ENCODE measurements at regions not wholly inside any gene's neighbourhood (a gene's known extent, or its start where the extent isn't known, plus 50 kb on each side); places are given as distances from the start of the nearest gene placed in this dataset.

DNA sequence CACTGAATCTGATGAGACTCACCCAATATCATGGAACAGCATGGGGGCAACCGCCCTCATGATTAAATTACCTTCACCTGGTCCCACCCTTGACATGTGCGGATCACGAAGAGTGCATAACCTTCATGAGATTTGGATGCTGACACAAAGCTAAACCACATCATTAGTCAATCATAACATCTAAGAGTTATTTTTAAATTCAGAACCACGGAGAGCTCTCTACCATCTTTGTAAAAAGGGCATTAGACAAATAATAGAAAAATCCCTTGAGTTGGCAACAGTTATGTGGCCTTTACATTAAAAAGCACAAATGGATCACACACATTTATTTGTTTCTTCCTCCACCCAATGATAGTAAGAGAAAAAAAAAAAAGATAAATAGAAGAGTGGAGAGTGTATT lies 182.2 kb downstream of the VCY1B start:
- H3K4me1 Mint-ChIP-seq: no peaks in the 10 kb centered on the region
- Histone ChIP-seq H2AFZ (ENCODE audit: insufficient read depth, low read depth, low read length, poor library complexity, severe bottlenecking) (no peak overlapping the region), H3K4me1 (ENCODE audit: control insufficient read depth in 2 of 2, insufficient read depth in 2 of 2, low read length in 2 of 2) (no peaks in the 10 kb centered on the region), H3K9ac (ENCODE audit: low read length) (no peak overlapping the region), H3K36me3 (replicated peaks in 1 of 2; ENCODE audit: control extremely low read depth in 1 of 2, control insufficient read depth in 1 of 2, extremely low read depth in 1 of 2, insufficient read depth in 2 of 2, low read length in 1 of 2) (no peaks in the 10 kb centered on the region), H3K27me3 (replicated peaks in 1 of 4; ENCODE audit: control extremely low read depth in 1 of 4, control insufficient read depth in 3 of 4, insufficient read depth in 4 of 4, low read length in 3 of 4) (no peaks in the 10 kb centered on the region), H3K9me3 (ENCODE audit: control extremely low read depth in 1 of 3, control insufficient read depth in 2 of 3, insufficient read depth in 1 of 3, low read length in 2 of 3) (no peaks in the 10 kb centered on the region), H3K79me2 (ENCODE audit: control insufficient read depth, insufficient read depth, low read length) (no peaks in the 10 kb centered on the region), H4K20me1 (ENCODE audit: control insufficient read depth, insufficient read depth, low read length, poor library complexity, severe bottlenecking) (no peaks in the 10 kb centered on the region), H3K27ac (ENCODE audit: low read length in 2 of 2) (no peak overlapping the region), H3K4me3 (ENCODE audit: control extremely low read depth in 1 of 5, extremely low read depth in 1 of 5, insufficient read depth in 1 of 5, low read depth in 2 of 5, low read length in 4 of 5) (no peak overlapping the region), H3K4me2 (replicated peaks; ENCODE audit: low read depth, low read length, poor library complexity, severe bottlenecking) (no peak overlapping the region)
- DNase-seq (no peak), ATAC-seq (ENCODE audit: low read depth) (no peak)
- no peak overlapping the region for H3K27ac Mint-ChIP-seq
- H3K9me3 Mint-ChIP-seq (ENCODE audit: insufficient read depth): peaks cover 2% of the 10 kb centered on the region
- no peaks in the 10 kb centered on the region for H3K27me3 Mint-ChIP-seq
- TF ChIP-seq EZH2 (IDR thresholded peaks at IDR 0.05; ENCODE audit: borderline replicate concordance, insufficient read depth, low read depth, low read length, poor library complexity, severe bottlenecking): no peak
- TF ChIP-seq, protein P1, sequence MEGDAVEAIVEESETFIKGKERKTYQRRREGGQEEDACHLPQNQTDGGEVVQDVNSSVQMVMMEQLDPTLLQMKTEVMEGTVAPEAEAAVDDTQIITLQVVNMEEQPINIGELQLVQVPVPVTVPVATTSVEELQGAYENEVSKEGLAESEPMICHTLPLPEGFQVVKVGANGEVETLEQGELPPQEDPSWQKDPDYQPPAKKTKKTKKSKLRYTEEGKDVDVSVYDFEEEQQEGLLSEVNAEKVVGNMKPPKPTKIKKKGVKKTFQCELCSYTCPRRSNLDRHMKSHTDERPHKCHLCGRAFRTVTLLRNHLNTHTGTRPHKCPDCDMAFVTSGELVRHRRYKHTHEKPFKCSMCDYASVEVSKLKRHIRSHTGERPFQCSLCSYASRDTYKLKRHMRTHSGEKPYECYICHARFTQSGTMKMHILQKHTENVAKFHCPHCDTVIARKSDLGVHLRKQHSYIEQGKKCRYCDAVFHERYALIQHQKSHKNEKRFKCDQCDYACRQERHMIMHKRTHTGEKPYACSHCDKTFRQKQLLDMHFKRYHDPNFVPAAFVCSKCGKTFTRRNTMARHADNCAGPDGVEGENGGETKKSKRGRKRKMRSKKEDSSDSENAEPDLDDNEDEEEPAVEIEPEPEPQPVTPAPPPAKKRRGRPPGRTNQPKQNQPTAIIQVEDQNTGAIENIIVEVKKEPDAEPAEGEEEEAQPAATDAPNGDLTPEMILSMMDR (IDR thresholded peaks at IDR 0.05): no peak
- CTCF ChIA-PET: no interaction called here
- POLR2A ChIA-PET: no interaction called here
- no CpG with 5 or more reads among the region's 4 CpGs for WGBS (ENCODE audit: insufficient coverage)
- H3K4me3 Mint-ChIP-seq: no peak overlapping the region
- intact Hi-C loops (cut with micrococcal nuclease): no loop called here

DNA sequence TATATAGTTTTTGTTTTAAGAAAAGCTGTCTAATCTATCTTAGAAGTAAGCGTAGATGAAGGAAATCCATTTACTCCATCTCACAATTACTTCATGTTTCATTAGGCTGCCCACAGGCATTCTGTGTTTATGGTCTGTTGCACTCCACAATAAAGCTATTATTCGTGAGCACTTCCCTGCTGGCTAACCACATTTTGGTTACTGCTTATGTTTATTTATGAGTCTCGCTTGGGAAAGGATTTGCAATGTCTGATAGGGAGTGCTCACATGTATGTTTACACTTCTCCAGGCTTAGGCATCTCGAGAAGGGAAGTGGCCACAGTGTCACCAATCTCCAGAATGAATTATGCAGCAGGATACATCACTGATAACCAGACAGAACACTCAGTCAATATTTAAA lies 190.9 kb downstream of the VCY1B start:
- Mint-ChIP-seq H3K4me1 (peaks cover 1% of the 10 kb centered on the region), H3K9me3 (ENCODE audit: insufficient read depth) (no peaks in the 10 kb centered on the region), H3K27me3 (no peaks in the 10 kb centered on the region), H3K4me3 (no peak overlapping the region), H3K27ac (no peak overlapping the region)
- WGBS (ENCODE audit: insufficient coverage): no CpG with 5 or more reads among the region's 4 CpGs
- TF ChIP-seq, protein P1 (IDR thresholded peaks at IDR 0.05): no peak
- TF ChIP-seq EZH2 (IDR thresholded peaks at IDR 0.05; ENCODE audit: borderline replicate concordance, insufficient read depth, low read depth, low read length, poor library complexity, severe bottlenecking): no peak
- Histone ChIP-seq H3K4me3 (ENCODE audit: control extremely low read depth in 1 of 5, extremely low read depth in 1 of 5, insufficient read depth in 1 of 5, low read depth in 2 of 5, low read length in 4 of 5) (no peak overlapping the region), H3K4me2 (replicated peaks; ENCODE audit: low read depth, low read length, poor library complexity, severe bottlenecking) (no peak overlapping the region), H3K27me3 (replicated peaks in 1 of 4; ENCODE audit: control extremely low read depth in 1 of 4, control insufficient read depth in 3 of 4, insufficient read depth in 4 of 4, low read length in 3 of 4) (no peaks in the 10 kb centered on the region), H3K36me3 (replicated peaks in 1 of 2; ENCODE audit: control extremely low read depth in 1 of 2, control insufficient read depth in 1 of 2, extremely low read depth in 1 of 2, insufficient read depth in 2 of 2, low read length in 1 of 2) (no peaks in the 10 kb centered on the region), H3K9ac (ENCODE audit: low read length) (no peak overlapping the region), H3K27ac (ENCODE audit: low read length in 2 of 2) (no peak overlapping the region), H3K4me1 (ENCODE audit: control insufficient read depth in 2 of 2, insufficient read depth in 2 of 2, low read length in 2 of 2) (no peaks in the 10 kb centered on the region), H3K9me3 (ENCODE audit: control extremely low read depth in 1 of 3, control insufficient read depth in 2 of 3, insufficient read depth in 1 of 3, low read length in 2 of 3) (no peaks in the 10 kb centered on the region), H4K20me1 (ENCODE audit: control insufficient read depth, insufficient read depth, low read length, poor library complexity, severe bottlenecking) (no peaks in the 10 kb centered on the region), H2AFZ (ENCODE audit: insufficient read depth, low read depth, low read length, poor library complexity, severe bottlenecking) (no peak overlapping the region), H3K79me2 (ENCODE audit: control insufficient read depth, insufficient read depth, low read length) (no peaks in the 10 kb centered on the region)
- ATAC-seq (ENCODE audit: low read depth): no peak
- ChIA-PET CTCF (no interaction called here), POLR2A (no interaction called here)
- intact Hi-C loops (cut with micrococcal nuclease): no loop called here
- DNase-seq: no peak

Data from B cell (primary cell).